ENCODE measurements at regions not wholly inside any gene's neighbourhood (a gene's known extent, or its start where the extent isn't known, plus 50 kb on each side); places are given as distances from the start of the nearest gene placed in this dataset.

DNA sequence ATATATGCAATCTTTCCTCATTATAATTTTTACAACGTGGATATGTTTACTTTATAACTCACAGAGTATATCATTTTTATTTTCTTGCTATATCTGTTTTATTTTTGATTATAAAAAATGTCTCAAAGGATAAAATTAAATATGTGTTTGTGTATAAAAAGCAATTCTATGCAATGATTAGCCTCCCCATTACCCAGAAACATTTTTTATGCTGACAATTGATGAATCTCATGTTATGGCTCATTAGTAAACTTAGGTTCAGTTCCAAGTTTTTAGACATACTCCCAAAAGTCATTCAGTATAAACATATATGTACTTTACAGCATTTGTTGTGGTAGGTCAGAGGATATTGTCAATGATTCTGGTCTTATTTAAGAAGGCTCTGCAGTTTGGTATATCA is 540.1 kb upstream of the SPRY2 start:
- TF ChIP-seq ZFX (IDR thresholded peaks at IDR 0.05) (no peak), CTCF (conservative IDR thresholded peaks at IDR 0.05) (no peak)
